T-helper 1 cell (primary cell): ENCODE measurements at regions not wholly inside any gene's neighbourhood (a gene's known extent, or its start where the extent isn't known, plus 50 kb on each side); places are given as distances from the start of the nearest gene placed in this dataset.
"Not testable (repeated sequence)": the region's sequence is repeated elsewhere in the genome, so short reads cannot be mapped to it uniquely, and the experiment has no call there.

Source experiments
- DNase-seq, 5 donors: peaks; one replicate each; pipeline ENCODE4 v3.0.0-alpha.2; 2012 to 2020

- not testable (repeated sequence) for DNase-seq
These were observed 54.1 kb upstream of the USP14 start for GRCh38 chr18:104264-104663.

GRCh38 chr18:105161-106053 is 53.0 kb upstream of the USP14 start:
- peak in 1 of 5 donors; percentile 64 for DNase-seq

GRCh38 chr18:106054-106851 is 52.1 kb upstream of the USP14 start:
- peak in 1 of 5 donors; percentile 6 for DNase-seq

- DNase-seq: not testable (repeated sequence)
These were observed 51.4 kb upstream of the USP14 start for GRCh38 chr18:106868-107384.

- peak in 1 of 5 donors; percentile 56 for DNase-seq
These were observed 50.9 kb upstream of the USP14 start for GRCh38 chr18:107464-107863.

GRCh38 chr18:107947-108664 is 50.3 kb upstream of the USP14 start:
- DNase-seq: not testable (repeated sequence)
